COLO668 (cell line): ENCODE measurements at regions not wholly inside any gene's neighbourhood (a gene's known extent, or its start where the extent isn't known, plus 50 kb on each side); places are given as distances from the start of the nearest gene placed in this dataset.

Source experiments
- DNase-seq: peaks from one replicate; lab custom pipeline; 2025; ENCODE audit not compliant: unreplicated experiment; lab: John Stamatoyannopoulos, UW

GRCh38 chr3:1938975-1939374, 159.7 kb upstream of the CNTN4 start:
- DNase-seq = no peak

- no peak for DNase-seq
Observed at GRCh38 chr3:1942781-1943180, 155.9 kb upstream of the CNTN4 start.

GRCh38 chr3:1943395-1944118, 155.1 kb upstream of the CNTN4 start:
- no peak for DNase-seq

GRCh38 chr3:1945698-1946097, 153.0 kb upstream of the CNTN4 start:
- no peak for DNase-seq

- DNase-seq = no peak
Observed at GRCh38 chr3:1953536-1953935, 145.1 kb upstream of the CNTN4 start.

GRCh38 chr3:1954632-1955031, 144.0 kb upstream of the CNTN4 start:
- DNase-seq = no peak

GRCh38 chr3:1955170-1955569, 143.5 kb upstream of the CNTN4 start:
- DNase-seq = no peak

GRCh38 chr3:1955750-1956149, 142.9 kb upstream of the CNTN4 start:
- no peak for DNase-seq

- DNase-seq = no peak
Observed at GRCh38 chr3:1960506-1960905, 138.2 kb upstream of the CNTN4 start.

GRCh38 chr3:1962396-1963088, 136.1 kb upstream of the CNTN4 start:
- DNase-seq = peak; percentile 69

- DNase-seq = no peak
Observed at GRCh38 chr3:1963896-1964295, 134.8 kb upstream of the CNTN4 start.

- no peak for DNase-seq
Observed at GRCh38 chr3:1967525-1967924, 131.1 kb upstream of the CNTN4 start.

GRCh38 chr3:1969281-1969680, 129.4 kb upstream of the CNTN4 start:
- no peak for DNase-seq

- no peak for DNase-seq
Observed at GRCh38 chr3:1971780-1972179, 126.9 kb upstream of the CNTN4 start.

- no peak for DNase-seq
Observed at GRCh38 chr3:1979961-1980615, 118.6 kb upstream of the CNTN4 start.

- DNase-seq = no peak
Observed at GRCh38 chr3:1987980-1988379, 110.7 kb upstream of the CNTN4 start.

- no peak for DNase-seq
Observed at GRCh38 chr3:1998739-1999138, 99.9 kb upstream of the CNTN4 start.

GRCh38 chr3:2001306-2002108, 97.2 kb upstream of the CNTN4 start:
- DNase-seq = no peak

- peak; percentile 57 for DNase-seq
Observed at GRCh38 chr3:2023959-2024358, 74.7 kb upstream of the CNTN4 start.

- DNase-seq = no peak
Observed at GRCh38 chr3:2024713-2025112, 74.0 kb upstream of the CNTN4 start.

- no peak for DNase-seq
Observed at GRCh38 chr3:2029559-2029958, 69.1 kb upstream of the CNTN4 start.
